ENCODE measurements at regions not wholly inside any gene's neighbourhood (a gene's known extent, or its start where the extent isn't known, plus 50 kb on each side); places are given as distances from the start of the nearest gene placed in this dataset.

GRCh38 chr2:236360496-236360895 is 96.3 kb upstream of the ASB18 start:
- Histone ChIP-seq H3K4me1 (no peaks in the 10 kb centered on the region), H3K27ac (no peak overlapping the region), H3K36me3 (no peaks in the 10 kb centered on the region), H3K27me3 (no peaks in the 10 kb centered on the region), H3K9me3 (no peaks in the 10 kb centered on the region), H3K4me3 (no peak overlapping the region)
- DNase-seq (ENCODE audit: low spot score): no peak
- TF ChIP-seq CTCF (IDR thresholded peaks at IDR 0.05): no peak

GRCh38 chr2:236363711-236364277 is 99.6 kb upstream of the ASB18 start:
- no peaks in the 10 kb centered on the region for H3K27me3 ChIP-seq
- no peak overlapping the region for H3K4me3 ChIP-seq
- DNase-seq (ENCODE audit: low spot score): peak; percentile 28
- no peaks in the 10 kb centered on the region for H3K9me3 ChIP-seq
- no peak overlapping the region for H3K27ac ChIP-seq
- H3K36me3 ChIP-seq: no peaks in the 10 kb centered on the region
- H3K4me1 ChIP-seq: no peaks in the 10 kb centered on the region
- TF ChIP-seq CTCF (IDR thresholded peaks at IDR 0.05): no peak

- no peak overlapping the region for H3K4me3 ChIP-seq
- no peaks in the 10 kb centered on the region for H3K36me3 ChIP-seq
- no peak for TF ChIP-seq CTCF (IDR thresholded peaks at IDR 0.05)
- DNase-seq (ENCODE audit: low spot score): peak; percentile 40
- H3K4me1 ChIP-seq: no peaks in the 10 kb centered on the region
- no peak overlapping the region for H3K27ac ChIP-seq
- no peaks in the 10 kb centered on the region for H3K9me3 ChIP-seq
- no peaks in the 10 kb centered on the region for H3K27me3 ChIP-seq
Measured at GRCh38 chr2:236365258-236366048, 101.2 kb upstream of the ASB18 start.

GRCh38 chr2:236366049-236366387 is 101.8 kb upstream of the ASB18 start:
- H3K36me3 ChIP-seq: no peaks in the 10 kb centered on the region
- no peaks in the 10 kb centered on the region for H3K4me1 ChIP-seq
- no peak overlapping the region for H3K27ac ChIP-seq
- DNase-seq (ENCODE audit: low spot score): peak; percentile 50
- H3K27me3 ChIP-seq: no peaks in the 10 kb centered on the region
- H3K4me3 ChIP-seq: no peak overlapping the region
- TF ChIP-seq CTCF (IDR thresholded peaks at IDR 0.05): no peak
- H3K9me3 ChIP-seq: no peaks in the 10 kb centered on the region

- no peaks in the 10 kb centered on the region for H3K36me3 ChIP-seq
- H3K4me1 ChIP-seq: no peaks in the 10 kb centered on the region
- DNase-seq (ENCODE audit: low spot score): peak; percentile 26
- H3K27ac ChIP-seq: no peak overlapping the region
- H3K4me3 ChIP-seq: no peak overlapping the region
- H3K27me3 ChIP-seq: no peaks in the 10 kb centered on the region
- TF ChIP-seq CTCF (IDR thresholded peaks at IDR 0.05): no peak
- H3K9me3 ChIP-seq: no peaks in the 10 kb centered on the region
Measured at GRCh38 chr2:236366397-236366796, 102.2 kb upstream of the ASB18 start.

All from right atrium auricular region (tissue), 2 donors.